ENCODE measurements at regions not wholly inside any gene's neighbourhood (a gene's known extent, or its start where the extent isn't known, plus 50 kb on each side); places are given as distances from the start of the nearest gene placed in this dataset.

GRCh38 chr10:128714644-128715415 is 588.6 kb upstream of the MKI67 start:
- in situ Hi-C loops (cut with MboI; ENCODE audit: low sequenced_read_pairs, unreplicated experiment) = no loop called here
- no peak for DNase-seq (ENCODE audit: low spot score)
- no peak for TF ChIP-seq CTCF (IDR thresholded peaks at IDR 0.05; ENCODE audit: borderline replicate concordance, control extremely low read depth, extremely low read depth, insufficient read depth, missing control alignments)

- no peak for TF ChIP-seq CTCF (IDR thresholded peaks at IDR 0.05; ENCODE audit: borderline replicate concordance, control extremely low read depth, extremely low read depth, insufficient read depth, missing control alignments)
- DNase-seq (ENCODE audit: low spot score) = no peak
- in situ Hi-C loops (cut with MboI; ENCODE audit: low sequenced_read_pairs, unreplicated experiment) = no loop called here
Measured at GRCh38 chr10:128716181-128716580, 590.0 kb upstream of the MKI67 start.

GRCh38 chr10:128721963-128722445 is 595.8 kb upstream of the MKI67 start:
- TF ChIP-seq CTCF (IDR thresholded peaks at IDR 0.05; ENCODE audit: borderline replicate concordance, control extremely low read depth, extremely low read depth, insufficient read depth, missing control alignments) = no peak
- in situ Hi-C loops (cut with MboI; ENCODE audit: low sequenced_read_pairs, unreplicated experiment) = no loop called here
- no peak for DNase-seq (ENCODE audit: low spot score)

GRCh38 chr10:128722947-128723346 is 596.7 kb upstream of the MKI67 start:
- in situ Hi-C loops (cut with MboI; ENCODE audit: low sequenced_read_pairs, unreplicated experiment) = no loop called here
- no peak for DNase-seq (ENCODE audit: low spot score)
- TF ChIP-seq CTCF (IDR thresholded peaks at IDR 0.05; ENCODE audit: borderline replicate concordance, control extremely low read depth, extremely low read depth, insufficient read depth, missing control alignments) = no peak

- TF ChIP-seq CTCF (IDR thresholded peaks at IDR 0.05; ENCODE audit: borderline replicate concordance, control extremely low read depth, extremely low read depth, insufficient read depth, missing control alignments) = no peak
- in situ Hi-C loops (cut with MboI; ENCODE audit: low sequenced_read_pairs, unreplicated experiment) = no loop called here
- no peak for DNase-seq (ENCODE audit: low spot score)
Measured at GRCh38 chr10:128723631-128724205, 597.5 kb upstream of the MKI67 start.

- TF ChIP-seq CTCF (IDR thresholded peaks at IDR 0.05; ENCODE audit: borderline replicate concordance, control extremely low read depth, extremely low read depth, insufficient read depth, missing control alignments) = no peak
- in situ Hi-C loops (cut with MboI; ENCODE audit: low sequenced_read_pairs, unreplicated experiment) = no loop called here
Measured at GRCh38 chr10:128725531-128725930, 599.3 kb upstream of the MKI67 start.

More at GRCh38 chr10:128725531-128725930, 599.3 kb upstream of the MKI67 start:
- no peak for DNase-seq (ENCODE audit: low spot score)
